ENCODE measurements at regions not wholly inside any gene's neighbourhood (a gene's known extent, or its start where the extent isn't known, plus 50 kb on each side); places are given as distances from the start of the nearest gene placed in this dataset.

- H3K9me3 Mint-ChIP-seq: no peaks in the 10 kb centered on the region
- no peak for DNase-seq
- H3K36me3 Mint-ChIP-seq (ENCODE audit: low read depth): no peaks in the 10 kb centered on the region
- no peak overlapping the region for H3K4me3 Mint-ChIP-seq
- POLR2A ChIA-PET: no interaction called here
- H3K27ac Mint-ChIP-seq: no peak overlapping the region
- no peaks in the 10 kb centered on the region for H3K4me1 Mint-ChIP-seq
- CTCF ChIA-PET: no interaction called here
- no peaks in the 10 kb centered on the region for H3K27me3 Mint-ChIP-seq
Observed at GRCh38 chr12:74790931-74791330, 253.3 kb downstream of the ATXN7L3B start.

DNA sequence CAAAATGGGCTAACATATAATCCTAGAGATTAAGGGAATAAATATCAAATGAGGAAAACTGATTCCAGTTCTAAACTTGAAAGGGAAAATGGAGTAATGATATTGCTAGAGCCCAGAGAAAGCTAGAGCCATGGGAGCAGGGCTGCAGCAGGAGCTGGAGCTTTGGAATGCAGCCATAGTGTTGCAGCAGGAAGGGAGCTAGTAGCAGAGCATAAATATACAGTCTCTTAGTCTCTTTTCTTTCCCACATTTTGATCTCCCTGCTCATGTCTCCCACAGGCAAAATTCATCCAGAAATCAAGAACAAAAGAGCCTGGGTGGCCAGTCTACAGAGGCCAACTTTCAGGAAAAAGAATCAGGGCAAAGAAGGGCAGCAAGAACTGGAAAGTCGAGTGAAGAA is 253.7 kb downstream of the ATXN7L3B start:
- no peaks in the 10 kb centered on the region for H3K27me3 Mint-ChIP-seq
- DNase-seq: no peak
- no peaks in the 10 kb centered on the region for H3K4me1 Mint-ChIP-seq
- H3K27ac Mint-ChIP-seq: no peak overlapping the region
- H3K36me3 Mint-ChIP-seq (ENCODE audit: low read depth): no peaks in the 10 kb centered on the region
- CTCF ChIA-PET: no interaction called here
- POLR2A ChIA-PET: no interaction called here
- H3K4me3 Mint-ChIP-seq: no peak overlapping the region
- no peaks in the 10 kb centered on the region for H3K9me3 Mint-ChIP-seq

DNA sequence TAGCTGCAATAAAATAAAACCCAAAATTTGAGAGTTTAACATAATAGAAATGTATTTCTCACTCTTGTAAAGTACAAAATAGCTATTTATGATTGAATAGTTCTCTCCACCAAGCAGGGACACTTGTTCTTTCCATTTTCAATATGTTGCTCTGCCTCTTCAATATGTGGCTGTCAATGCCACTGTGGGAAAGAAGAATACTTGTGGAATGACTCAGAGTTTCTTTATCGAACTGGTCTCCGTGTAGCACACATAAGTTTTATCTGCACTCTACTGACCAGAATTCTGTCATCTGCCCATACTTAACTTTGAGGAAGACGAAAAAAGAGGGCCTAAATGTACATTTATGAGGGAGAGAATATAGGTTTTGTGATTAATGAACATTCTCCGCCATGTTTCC is 256.9 kb downstream of the ATXN7L3B start:
- H3K27me3 Mint-ChIP-seq: no peaks in the 10 kb centered on the region
- CTCF ChIA-PET: interaction anchor here (0.6 kb wide), 1 partner anchor 520 kb away, joined by 3 read pairs; no protein-coding TSS in a partner anchor
- no peak overlapping the region for H3K4me3 Mint-ChIP-seq
- no peaks in the 10 kb centered on the region for H3K4me1 Mint-ChIP-seq
- POLR2A ChIA-PET: no interaction called here
- H3K9me3 Mint-ChIP-seq: no peaks in the 10 kb centered on the region
- no peaks in the 10 kb centered on the region for H3K36me3 Mint-ChIP-seq (ENCODE audit: low read depth)
- no peak overlapping the region for H3K27ac Mint-ChIP-seq
- DNase-seq: no peak

DNA sequence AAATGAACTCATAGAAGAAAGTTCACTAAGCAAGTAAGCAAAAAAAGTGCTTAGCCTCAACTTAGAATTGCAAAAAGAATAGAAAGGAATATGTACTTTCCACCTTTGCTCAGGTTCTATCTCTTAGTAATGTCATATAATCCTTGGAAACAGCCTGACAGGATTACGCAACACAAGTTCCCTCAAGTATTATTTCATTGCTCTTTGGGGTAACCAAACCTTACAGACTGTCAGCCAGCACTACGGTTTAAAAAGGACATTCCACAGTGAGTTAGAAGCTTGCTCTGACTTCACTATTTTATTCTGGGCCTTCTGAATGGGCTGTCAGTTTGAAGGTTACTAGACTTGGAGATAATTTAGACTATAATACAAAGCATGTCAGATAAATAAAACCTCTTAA is 264.0 kb downstream of the ATXN7L3B start:
- Mint-ChIP-seq H3K27me3 (no peaks in the 10 kb centered on the region), H3K4me3 (no peak overlapping the region), H3K9me3 (no peaks in the 10 kb centered on the region), H3K36me3 (ENCODE audit: low read depth) (no peaks in the 10 kb centered on the region), H3K27ac (no peak overlapping the region), H3K4me1 (no peaks in the 10 kb centered on the region)
- POLR2A ChIA-PET: no interaction called here
- CTCF ChIA-PET: no interaction called here
- DNase-seq: no peak

DNA sequence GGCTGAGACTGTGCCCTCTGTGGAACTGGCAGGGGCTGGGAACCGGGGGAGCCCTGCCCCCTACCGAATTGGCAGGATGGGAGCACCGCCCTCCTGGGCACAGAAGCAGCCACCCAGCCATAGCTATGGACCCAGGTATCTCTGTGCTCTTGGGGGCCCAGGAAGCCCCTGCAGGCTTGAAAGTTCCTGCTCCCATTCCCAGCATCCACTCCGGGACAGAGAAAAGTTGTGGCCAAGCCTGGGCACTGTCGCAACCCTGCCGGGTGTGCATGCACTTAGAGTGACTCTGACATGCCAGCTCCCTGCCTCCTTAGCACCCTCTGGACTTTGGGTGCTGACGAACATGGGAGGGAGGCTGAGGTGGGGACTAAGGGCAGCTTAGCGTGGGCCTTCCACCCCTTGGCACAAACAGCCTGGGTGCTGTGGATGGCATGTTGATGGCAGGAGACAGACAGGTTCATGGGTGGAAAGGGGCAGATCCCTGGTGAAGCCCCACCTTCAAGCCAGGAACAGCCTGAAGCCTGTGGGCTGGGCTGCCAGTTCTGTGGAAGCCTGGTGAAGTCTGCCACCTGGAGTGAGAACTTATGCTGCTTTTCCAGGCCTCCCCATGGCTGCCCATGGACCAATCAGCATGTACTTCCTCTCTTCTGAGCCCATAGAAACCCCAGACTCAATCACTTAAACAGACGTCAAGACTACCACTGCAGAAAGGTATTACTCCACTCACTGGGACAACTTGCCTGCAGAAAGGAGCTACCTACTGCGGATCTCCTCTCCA is 279.0 kb downstream of the ATXN7L3B start:
- Mint-ChIP-seq H3K36me3 (ENCODE audit: low read depth) (no peaks in the 10 kb centered on the region), H3K27ac (no peak overlapping the region), H3K27me3 (no peaks in the 10 kb centered on the region), H3K9me3 (peaks cover 4% of the 10 kb centered on the region), H3K4me3 (no peak overlapping the region), H3K4me1 (no peaks in the 10 kb centered on the region)
- no peak for DNase-seq
- ChIA-PET POLR2A (no interaction called here), CTCF (no interaction called here)

- Mint-ChIP-seq H3K4me3 (no peak overlapping the region), H3K27ac (no peak overlapping the region), H3K36me3 (ENCODE audit: low read depth) (no peaks in the 10 kb centered on the region), H3K27me3 (no peaks in the 10 kb centered on the region), H3K9me3 (peaks cover 4% of the 10 kb centered on the region), H3K4me1 (no peaks in the 10 kb centered on the region)
- ChIA-PET CTCF (no interaction called here), POLR2A (no interaction called here)
- DNase-seq: no peak
Observed at GRCh38 chr12:74817499-74817898, 279.9 kb downstream of the ATXN7L3B start.

- no peaks in the 10 kb centered on the region for H3K36me3 Mint-ChIP-seq (ENCODE audit: low read depth)
- no peaks in the 10 kb centered on the region for H3K4me1 Mint-ChIP-seq
- no peak for DNase-seq
- ChIA-PET POLR2A (no interaction called here), CTCF (no interaction called here)
- H3K9me3 Mint-ChIP-seq: peaks cover 4% of the 10 kb centered on the region
- H3K27me3 Mint-ChIP-seq: no peaks in the 10 kb centered on the region
- no peak overlapping the region for H3K4me3 Mint-ChIP-seq
- no peak overlapping the region for H3K27ac Mint-ChIP-seq
Observed at GRCh38 chr12:74818412-74818811, 280.8 kb downstream of the ATXN7L3B start.

DNA sequence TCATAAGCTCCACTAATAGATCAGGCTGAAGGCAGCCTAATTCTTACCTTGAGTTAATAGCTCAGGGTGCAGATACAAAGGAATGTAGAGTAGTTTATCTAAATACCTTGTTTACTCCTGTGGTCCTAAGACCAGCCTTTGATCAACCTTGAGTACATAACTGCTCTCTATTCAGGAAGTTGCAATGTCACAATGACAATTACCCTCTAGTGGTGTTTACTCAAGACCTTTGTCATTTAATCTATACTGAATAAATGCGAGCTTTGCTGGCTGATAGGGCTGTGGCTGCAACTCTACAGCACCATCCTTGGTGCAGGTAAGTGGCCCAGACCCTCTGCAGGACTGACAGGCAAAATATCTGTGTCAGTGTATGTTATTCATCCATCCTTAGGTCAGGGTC is 282.7 kb downstream of the ATXN7L3B start:
- no peaks in the 10 kb centered on the region for H3K36me3 Mint-ChIP-seq (ENCODE audit: low read depth)
- H3K27ac Mint-ChIP-seq: no peak overlapping the region
- H3K4me1 Mint-ChIP-seq: no peaks in the 10 kb centered on the region
- DNase-seq: no peak
- H3K9me3 Mint-ChIP-seq: no peaks in the 10 kb centered on the region
- no peaks in the 10 kb centered on the region for H3K27me3 Mint-ChIP-seq
- no peak overlapping the region for H3K4me3 Mint-ChIP-seq
- ChIA-PET POLR2A (no interaction called here), CTCF (no interaction called here)

DNA sequence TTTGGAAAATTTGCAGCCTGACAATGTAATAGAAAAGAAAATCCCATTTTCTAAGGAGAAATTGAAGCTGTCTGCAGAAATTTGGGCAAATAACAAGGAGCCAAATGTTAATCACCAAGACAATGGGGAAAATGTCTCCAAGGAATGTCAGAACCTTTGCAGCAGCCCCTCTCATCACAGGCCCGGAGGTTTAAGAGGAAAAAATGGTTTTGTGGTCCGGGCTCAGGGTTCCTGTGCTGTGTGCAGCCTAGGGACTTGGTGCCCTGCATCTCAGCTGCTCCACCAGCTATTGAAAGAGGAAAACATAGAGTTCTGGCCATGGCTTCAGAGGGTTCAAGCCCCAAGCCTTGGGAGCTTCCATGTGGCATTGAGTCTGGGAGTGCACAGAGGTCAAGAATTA is 298.9 kb downstream of the ATXN7L3B start:
- Mint-ChIP-seq H3K9me3 (no peaks in the 10 kb centered on the region), H3K27me3 (no peaks in the 10 kb centered on the region), H3K4me3 (no peak overlapping the region), H3K4me1 (no peaks in the 10 kb centered on the region), H3K36me3 (ENCODE audit: low read depth) (no peaks in the 10 kb centered on the region), H3K27ac (no peak overlapping the region)
- no peak for DNase-seq
- ChIA-PET CTCF (no interaction called here), POLR2A (no interaction called here)

DNA sequence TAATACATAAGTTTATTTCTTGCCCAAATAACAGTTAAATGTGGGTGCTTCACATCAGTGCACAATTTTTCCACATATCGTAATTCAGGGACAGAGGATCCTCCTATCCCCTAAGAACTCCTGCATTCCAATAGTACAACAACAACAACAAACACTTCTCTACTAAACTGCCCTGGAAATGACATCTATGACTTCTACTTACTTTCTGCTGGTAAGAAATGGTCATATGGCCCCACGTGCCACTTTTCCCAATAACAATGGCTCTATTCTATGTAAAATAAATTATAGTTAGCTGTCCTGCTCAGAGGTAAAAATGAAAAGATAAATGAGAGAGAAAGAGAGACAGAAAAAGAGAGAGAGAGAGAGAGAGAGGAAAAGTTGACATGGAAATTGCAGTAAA is 308.5 kb downstream of the ATXN7L3B start:
- CTCF ChIA-PET: no interaction called here
- Mint-ChIP-seq H3K27ac (no peak overlapping the region), H3K4me3 (no peak overlapping the region), H3K4me1 (no peaks in the 10 kb centered on the region), H3K36me3 (ENCODE audit: low read depth) (no peaks in the 10 kb centered on the region), H3K9me3 (no peaks in the 10 kb centered on the region), H3K27me3 (no peaks in the 10 kb centered on the region)
- POLR2A ChIA-PET: no interaction called here
- DNase-seq: no peak

DNA sequence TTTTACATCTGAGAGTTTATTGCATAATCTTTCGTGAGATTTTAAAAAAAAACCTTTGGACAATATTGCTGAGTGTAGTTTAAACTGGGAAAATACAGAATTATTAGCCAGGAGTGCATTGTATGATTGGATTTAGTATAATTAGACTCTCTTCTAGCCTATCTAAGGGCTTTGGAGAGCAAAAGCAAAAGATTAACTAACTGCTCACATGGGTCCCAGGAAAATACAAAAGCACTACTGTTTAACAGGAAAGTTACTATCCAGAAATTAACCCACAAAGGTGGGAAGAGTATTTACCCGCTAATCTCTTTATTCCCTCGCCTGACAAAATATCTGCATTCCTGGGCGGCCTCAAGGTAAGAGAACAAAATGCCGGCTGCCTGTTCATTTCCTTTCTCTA is 309.5 kb downstream of the ATXN7L3B start:
- POLR2A ChIA-PET: no interaction called here
- H3K27ac Mint-ChIP-seq: no peak overlapping the region

DNA sequence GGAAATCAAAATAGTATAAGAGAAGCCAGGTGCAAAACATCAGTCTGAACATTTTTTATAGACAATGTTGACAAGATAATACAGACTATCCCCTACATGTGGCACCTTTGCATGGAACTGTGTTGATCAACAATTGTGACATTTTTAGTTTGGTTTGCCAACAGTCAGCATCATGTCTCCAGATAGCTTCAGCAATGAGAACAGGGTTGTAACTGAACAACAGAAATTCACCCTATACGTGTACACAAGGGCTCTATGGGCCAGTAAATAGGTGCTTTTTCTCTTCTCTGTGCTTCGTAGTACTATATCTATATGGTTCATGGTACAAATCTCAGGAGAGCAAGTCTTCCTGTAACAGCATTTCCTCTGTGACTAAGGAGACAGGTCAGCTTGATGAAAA is 310.4 kb downstream of the ATXN7L3B start:
- Mint-ChIP-seq H3K27ac (no peak overlapping the region), H3K27me3 (no peaks in the 10 kb centered on the region), H3K36me3 (ENCODE audit: low read depth) (no peaks in the 10 kb centered on the region), H3K9me3 (no peaks in the 10 kb centered on the region), H3K4me3 (no peak overlapping the region), H3K4me1 (no peaks in the 10 kb centered on the region)
- no peak for DNase-seq
- ChIA-PET CTCF (no interaction called here), POLR2A (no interaction called here)

More for the DNA sequence above, 309.5 kb downstream of the ATXN7L3B start:
- DNase-seq: no peak
- no peaks in the 10 kb centered on the region for H3K36me3 Mint-ChIP-seq (ENCODE audit: low read depth)
- no peaks in the 10 kb centered on the region for H3K4me1 Mint-ChIP-seq
- no peaks in the 10 kb centered on the region for H3K9me3 Mint-ChIP-seq
- CTCF ChIA-PET: no interaction called here
- no peaks in the 10 kb centered on the region for H3K27me3 Mint-ChIP-seq
- H3K4me3 Mint-ChIP-seq: no peak overlapping the region

GRCh38 chr12:74849801-74850200 is 312.2 kb downstream of the ATXN7L3B start:
- ChIA-PET POLR2A (no interaction called here), CTCF (no interaction called here)
- DNase-seq: no peak
- no peak overlapping the region for H3K4me3 Mint-ChIP-seq
- no peaks in the 10 kb centered on the region for H3K4me1 Mint-ChIP-seq
- no peaks in the 10 kb centered on the region for H3K9me3 Mint-ChIP-seq
- no peak overlapping the region for H3K27ac Mint-ChIP-seq
- no peaks in the 10 kb centered on the region for H3K27me3 Mint-ChIP-seq
- H3K36me3 Mint-ChIP-seq (ENCODE audit: low read depth): no peaks in the 10 kb centered on the region

DNA sequence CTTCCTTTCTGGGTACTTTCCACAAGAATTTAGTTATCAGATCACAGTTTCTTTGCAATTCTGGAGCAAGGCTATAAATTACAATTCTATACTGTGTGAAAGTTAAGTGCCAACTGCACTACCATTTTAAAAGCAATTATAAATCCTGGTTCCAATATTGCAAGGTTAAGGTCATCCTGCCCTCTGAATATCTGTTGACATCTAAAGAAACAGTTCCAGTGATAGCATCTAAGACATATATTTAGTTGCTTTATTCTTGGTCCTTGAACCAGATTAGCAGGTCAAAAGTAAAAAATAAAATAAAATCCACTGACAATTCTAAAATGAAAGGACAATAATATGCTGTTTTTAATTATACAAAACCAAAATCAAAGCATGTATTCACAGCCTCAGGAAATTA is 334.2 kb downstream of the ATXN7L3B start:
- Mint-ChIP-seq H3K36me3 (ENCODE audit: low read depth) (no peaks in the 10 kb centered on the region), H3K9me3 (peaks cover 4% of the 10 kb centered on the region), H3K27ac (no peak overlapping the region), H3K4me1 (no peaks in the 10 kb centered on the region), H3K27me3 (no peaks in the 10 kb centered on the region), H3K4me3 (no peak overlapping the region)
- POLR2A ChIA-PET: no interaction called here
- CTCF ChIA-PET: no interaction called here
- no peak for DNase-seq
